ENCODE measurements at regions not wholly inside any gene's neighbourhood (a gene's known extent, or its start where the extent isn't known, plus 50 kb on each side); places are given as distances from the start of the nearest gene placed in this dataset.
"Not testable (repeated sequence)": the region's sequence is repeated elsewhere in the genome, so short reads cannot be mapped to it uniquely, and the experiment has no call there.

- H2BK5ac ChIP-seq (ENCODE audit: low read depth, low read length, poor library complexity, severe bottlenecking); H3K27me3 ChIP-seq (ENCODE audit: control insufficient read depth, insufficient read depth, low read length); H2AK9ac ChIP-seq (replicated peaks; ENCODE audit: low read depth, low read length, poor library complexity); H3K56ac ChIP-seq (ENCODE audit: extremely low read depth, insufficient read depth, low read length); H3K79me1 ChIP-seq (ENCODE audit: low read depth in 1 of 2, low read length in 2 of 2); CTCF ChIA-PET; H3K9me1 ChIP-seq (ENCODE audit: insufficient read depth, low read length); H4K91ac ChIP-seq (ENCODE audit: insufficient read depth, low read depth, low read length); H3K9ac ChIP-seq (ENCODE audit: low read depth, low read length); H3K18ac ChIP-seq (ENCODE audit: low read depth, low read length); H2AK5ac ChIP-seq (ENCODE audit: low read depth, low read length); H4K8ac ChIP-seq (ENCODE audit: low read depth in 2 of 2, low read length in 2 of 2); H3K4ac ChIP-seq (ENCODE audit: low read depth, low read length); H3K14ac ChIP-seq (replicated peaks; ENCODE audit: low read depth, low read length); H3K23ac ChIP-seq (ENCODE audit: low read depth, low read length); H3K27ac ChIP-seq (ENCODE audit: insufficient read depth, low read length); H3K9me3 ChIP-seq (ENCODE audit: control insufficient read depth, insufficient read depth, low read length); POLR2A ChIA-PET (ENCODE audit: unreplicated experiment); H3K4me2 ChIP-seq (ENCODE audit: low read depth, low read length); H4K5ac ChIP-seq (ENCODE audit: low read depth, low read length); H2AFZ ChIP-seq (replicated peaks; ENCODE audit: low read length, poor library complexity); H2BK120ac ChIP-seq (ENCODE audit: low read depth, low read length); H3K4me1 ChIP-seq (ENCODE audit: control insufficient read depth, insufficient read depth, low read length); in situ Hi-C loops (cut with MboI; ENCODE audit: low sequenced_read_pairs); H4K20me1 ChIP-seq (ENCODE audit: insufficient read depth, low read length); H2BK15ac ChIP-seq (ENCODE audit: low read depth, low read length); dilution Hi-C loops (cut with HindIII; ENCODE audit: low sequenced_read_pairs, unreplicated experiment); H3K4me3 ChIP-seq (ENCODE audit: insufficient read depth, low read depth, low read length); H3K36me3 ChIP-seq (ENCODE audit: control insufficient read depth, insufficient read depth, low read length); ATAC-seq (ENCODE audit: low read depth); intact Hi-C loops (cut with micrococcal nuclease); DNase-seq; BruUV-seq (replicated peaks); H2BK20ac ChIP-seq (ENCODE audit: low read depth, low read length): not testable (repeated sequence)
- no CpG with 5 or more reads among the region's 7 CpGs for WGBS, 2 experiments (ENCODE audit: extremely low coverage in 2 of 2, insufficient read length in 1 of 2)
Measured at GRCh38 chr2:97333674-97334073, 220.7 kb downstream of the ANKRD36 start.

- H4K8ac ChIP-seq (ENCODE audit: low read depth in 2 of 2, low read length in 2 of 2); intact Hi-C loops (cut with micrococcal nuclease); BruUV-seq (replicated peaks); H3K9me3 ChIP-seq (ENCODE audit: control insufficient read depth, insufficient read depth, low read length); H3K9ac ChIP-seq (ENCODE audit: low read depth, low read length); CTCF ChIA-PET; ATAC-seq (ENCODE audit: low read depth); dilution Hi-C loops (cut with HindIII; ENCODE audit: low sequenced_read_pairs, unreplicated experiment); H2AK9ac ChIP-seq (replicated peaks; ENCODE audit: low read depth, low read length, poor library complexity); POLR2A ChIA-PET (ENCODE audit: unreplicated experiment); H3K4me2 ChIP-seq (ENCODE audit: low read depth, low read length); H3K23ac ChIP-seq (ENCODE audit: low read depth, low read length); H2AFZ ChIP-seq (replicated peaks; ENCODE audit: low read length, poor library complexity); in situ Hi-C loops (cut with MboI; ENCODE audit: low sequenced_read_pairs); H3K18ac ChIP-seq (ENCODE audit: low read depth, low read length); H3K14ac ChIP-seq (replicated peaks; ENCODE audit: low read depth, low read length); H2AK5ac ChIP-seq (ENCODE audit: low read depth, low read length); H3K27ac ChIP-seq (ENCODE audit: insufficient read depth, low read length); H4K20me1 ChIP-seq (ENCODE audit: insufficient read depth, low read length); H4K5ac ChIP-seq (ENCODE audit: low read depth, low read length); H3K9me1 ChIP-seq (ENCODE audit: insufficient read depth, low read length); DNase-seq; H3K36me3 ChIP-seq (ENCODE audit: control insufficient read depth, insufficient read depth, low read length); H3K27me3 ChIP-seq (ENCODE audit: control insufficient read depth, insufficient read depth, low read length); H2BK20ac ChIP-seq (ENCODE audit: low read depth, low read length); H3K4me1 ChIP-seq (ENCODE audit: control insufficient read depth, insufficient read depth, low read length); H3K4ac ChIP-seq (ENCODE audit: low read depth, low read length); H2BK120ac ChIP-seq (ENCODE audit: low read depth, low read length); H2BK5ac ChIP-seq (ENCODE audit: low read depth, low read length, poor library complexity, severe bottlenecking); H4K91ac ChIP-seq (ENCODE audit: insufficient read depth, low read depth, low read length); H2BK15ac ChIP-seq (ENCODE audit: low read depth, low read length); H3K4me3 ChIP-seq (ENCODE audit: insufficient read depth, low read depth, low read length); H3K79me1 ChIP-seq (ENCODE audit: low read depth in 1 of 2, low read length in 2 of 2); H3K56ac ChIP-seq (ENCODE audit: extremely low read depth, insufficient read depth, low read length): not testable (repeated sequence)
- no CpG with 5 or more reads among the region's 4 CpGs for WGBS, 2 experiments (ENCODE audit: extremely low coverage in 2 of 2, insufficient read length in 1 of 2)
Measured at GRCh38 chr2:97332184-97332583, 219.2 kb downstream of the ANKRD36 start.
